GM23338 (cell line): ENCODE measurements at regions not wholly inside any gene's neighbourhood (a gene's known extent, or its start where the extent isn't known, plus 50 kb on each side); places are given as distances from the start of the nearest gene placed in this dataset.

Experiments used
- ATAC-seq: fragments of 200-7000 bp; cut with Tn5 transposase; 3 replicates; pipeline ENCODE4 v1.9.1; 2020
- DNase-seq: peaks from one replicate; pipeline ENCODE4 v3.0.0-alpha.2; 2015; ENCODE audit warnings: low spot score
- H2AFZ ChIP-seq: fragments of 200-600 bp; sonication (generic); 2 replicates; pipeline ENCODE4 v1.8.0; 2016; ENCODE audit warnings: antibody characterized with exemption, mild to moderate bottlenecking, moderate library complexity
- H3F3A ChIP-seq: fragments of 200-600 bp; sonication (generic); replicated peaks from 2 replicates; pipeline ENCODE4 v1.8.0; 2017; ENCODE audit warnings: antibody characterized with exemption, mixed run types, low read depth
- H3K27ac ChIP-seq: fragments of 200-600 bp; sonication (generic); 2 replicates; pipeline ENCODE4 v1.6.1; 2016; ENCODE audit warnings: low read depth
- H3K27me3 ChIP-seq: fragments of 200-600 bp; sonication (generic); 2 replicates; pipeline ENCODE4 v1.8.0; 2016; ENCODE audit warnings: mild to moderate bottlenecking, mixed run types, moderate library complexity; ENCODE audit not compliant: insufficient read depth
- H3K36me3 ChIP-seq: fragments of 200-600 bp; sonication (generic); 2 replicates; pipeline ENCODE4 v1.8.0; 2016; ENCODE audit warnings: mild to moderate bottlenecking; ENCODE audit not compliant: insufficient read depth
- H3K4me1 ChIP-seq: fragments of 200-600 bp; sonication (generic); 2 replicates; pipeline ENCODE4 v1.8.0; 2016; ENCODE audit warnings: mild to moderate bottlenecking, moderate library complexity; ENCODE audit not compliant: insufficient read depth
- H3K4me2 ChIP-seq: fragments of 200-600 bp; sonication (generic); 2 replicates; pipeline ENCODE4 v1.7.1; 2017; ENCODE audit warnings: mixed run types
- H3K4me3 ChIP-seq: fragments of 200-600 bp; sonication (generic); 2 replicates; pipeline ENCODE4 v1.6.1; 2016; ENCODE audit warnings: mixed run types
- H3K79me2 ChIP-seq: fragments of 200-600 bp; sonication (generic); replicated peaks from 2 replicates; pipeline ENCODE4 v1.8.0; 2017; ENCODE audit warnings: mild to moderate bottlenecking; ENCODE audit not compliant: insufficient read depth
- H3K9me2 ChIP-seq: fragments of 200-600 bp; sonication (generic); 2 replicates; pipeline ENCODE4 v1.8.0; 2017; ENCODE audit not compliant: insufficient read depth
- H4K20me1 ChIP-seq: fragments of 200-600 bp; sonication (generic); replicated peaks from 2 replicates; pipeline ENCODE4 v1.8.0; 2017; ENCODE audit warnings: mild to moderate bottlenecking; ENCODE audit not compliant: insufficient read depth
- H3K27ac Mint-ChIP-seq: 2 replicates; pipeline ENCODE4 v1.8.0; 2020; ENCODE audit warnings: inconsistent platforms, mild to moderate bottlenecking, moderate library complexity, mixed read lengths
- H3K27me3 Mint-ChIP-seq: 3 replicates; pipeline ENCODE4 v1.8.0; 2022; ENCODE audit warnings: low read depth, mild to moderate bottlenecking, moderate library complexity, mixed read lengths, inconsistent platforms; ENCODE audit not compliant: insufficient read depth, poor library complexity
- H3K36me3 Mint-ChIP-seq: 3 replicates; pipeline ENCODE4 v1.8.0; 2021; ENCODE audit warnings: low read depth, mild to moderate bottlenecking, inconsistent platforms, moderate library complexity, mixed read lengths
- H3K4me1 Mint-ChIP-seq: 3 replicates; pipeline ENCODE4 v1.8.0; 2020; ENCODE audit warnings: mild to moderate bottlenecking, inconsistent platforms, mixed read lengths
- H3K4me3 Mint-ChIP-seq: 3 replicates; pipeline ENCODE4 v1.8.0; 2021; ENCODE audit warnings: moderate library complexity, mild to moderate bottlenecking, inconsistent platforms, mixed read lengths
- H3K9me3 Mint-ChIP-seq: 3 replicates; pipeline ENCODE4 v1.8.0; 2020; ENCODE audit warnings: moderate library complexity, mild to moderate bottlenecking, inconsistent platforms, mixed read lengths
- CREB1 ChIP-seq: fragments of 250-450 bp; sonication (Bioruptor Pico); IDR thresholded peaks from 2 replicates; pipeline ENCODE4 v1.5.0; 2020; ENCODE audit warnings: low read depth, mild to moderate bottlenecking, moderate library complexity
- CTCF ChIP-seq, 2 experiments: fragments of 200-600 bp in 1 of 2; sonication (generic) in 1 of 2; conservative IDR thresholded peaks; 2 replicates each; pipeline versions ENCODE4 v1.5.1 to v1.6.1; 2016 to 2017; ENCODE audit warnings: antibody characterized with exemption in 2 of 2, low read depth in 2 of 2, mild to moderate bottlenecking in 2 of 2, moderate library complexity in 1 of 2
- ETS1 ChIP-seq: IDR thresholded peaks from 2 replicates; pipeline ENCODE4 v1.6.1; 2016; ENCODE audit warnings: antibody characterized with exemption
- EZH2 ChIP-seq: fragments of 200-600 bp; sonication (generic); IDR thresholded peaks from one replicate; pipeline ENCODE4 v1.8.0; 2017; ENCODE audit warnings: antibody characterized with exemption, mild to moderate bottlenecking, low read depth; ENCODE audit not compliant: unreplicated experiment
- EZH2phosphoT487 ChIP-seq: fragments of 200-600 bp; sonication (generic); IDR thresholded peaks from one replicate; pipeline ENCODE4 v1.8.1; 2018; ENCODE audit warnings: antibody characterized with exemption; ENCODE audit not compliant: unreplicated experiment
- JUNB ChIP-seq: IDR thresholded peaks from one replicate; pipeline ENCODE4 v1.6.1; 2016; ENCODE audit warnings: antibody characterized with exemption; ENCODE audit not compliant: unreplicated experiment
- NANOG ChIP-seq: IDR thresholded peaks from 2 replicates; pipeline ENCODE4 v1.6.1; 2016; ENCODE audit warnings: antibody characterized with exemption, borderline replicate concordance
- REST ChIP-seq: IDR thresholded peaks from one replicate; pipeline ENCODE4 v1.6.1; 2018; ENCODE audit warnings: antibody characterized with exemption; ENCODE audit not compliant: unreplicated experiment
- STAT1 ChIP-seq: IDR thresholded peaks from one replicate; pipeline ENCODE4 v1.6.1; 2016; ENCODE audit warnings: antibody characterized with exemption; ENCODE audit not compliant: unreplicated experiment
- ZNF114 ChIP-seq: fragments of 250-450 bp; sonication (Bioruptor Pico); IDR thresholded peaks from 2 replicates; pipeline ENCODE4 v1.5.0; 2020; ENCODE audit warnings: mild to moderate bottlenecking, moderate library complexity
- ZNF331 ChIP-seq: fragments of 250-450 bp; sonication (Bioruptor Pico); IDR thresholded peaks from 2 replicates; pipeline ENCODE4 v1.5.0; 2020; ENCODE audit warnings: low read depth, mild to moderate bottlenecking, moderate library complexity
- ZNF462 ChIP-seq: fragments of 250-450 bp; sonication (Bioruptor Pico); IDR thresholded peaks from 2 replicates; pipeline ENCODE4 v1.5.0; 2020; ENCODE audit warnings: mild to moderate bottlenecking, moderate library complexity

- TF ChIP-seq ZNF462 (no peak), CREB1 (CRISPR knock-in tag) (no peak), ZNF114 (CRISPR knock-in tag) (no peak), EZH2 (no peak), STAT1 (no peak), JUNB (no peak)
Measured at GRCh38 chr7:113412410-113412809, 294.1 kb upstream of the SMIM30 start (continued).

GRCh38 chr7:113410796-113411195 is 292.4 kb upstream of the SMIM30 start:
- no peak overlapping the region for H3K4me3 ChIP-seq
- no peaks in the 10 kb centered on the region for H3K4me1 ChIP-seq
- no peaks in the 10 kb centered on the region for H3F3A ChIP-seq
- H3K27me3 Mint-ChIP-seq = no peaks in the 10 kb centered on the region
- H3K9me2 ChIP-seq = no peaks in the 10 kb centered on the region
- no peak for DNase-seq
- no peaks in the 10 kb centered on the region for H3K27me3 ChIP-seq
- H3K36me3 ChIP-seq = no peaks in the 10 kb centered on the region
- no peak overlapping the region for H3K27ac Mint-ChIP-seq
- no peak for ATAC-seq
- H2AFZ ChIP-seq = no peak overlapping the region
- no peak overlapping the region for H3K4me2 ChIP-seq
- no peak overlapping the region for H3K4me3 Mint-ChIP-seq
- H3K9me3 Mint-ChIP-seq = no peaks in the 10 kb centered on the region
- H3K4me1 Mint-ChIP-seq = peaks cover 18% of the 10 kb centered on the region; the same call in 2 of the 3 replicates
- no peak overlapping the region for H3K27ac ChIP-seq
- H4K20me1 ChIP-seq = no peaks in the 10 kb centered on the region
- no peaks in the 10 kb centered on the region for H3K36me3 Mint-ChIP-seq
- H3K79me2 ChIP-seq = no peaks in the 10 kb centered on the region
- TF ChIP-seq ZNF114 (CRISPR knock-in tag) (no peak), ZNF331 (no peak), STAT1 (no peak), REST (no peak), NANOG (no peak), EZH2 (no peak), CTCF (conservative IDR thresholded peaks at IDR 0.05; ENCODE audit: low read depth in 2 of 2) (no peak), EZH2phosphoT487 (no peak), ETS1 (no peak), JUNB (no peak), CREB1 (CRISPR knock-in tag) (no peak)
